Iris pigment epithelial cell (primary cell): ENCODE measurements at regions not wholly inside any gene's neighbourhood (a gene's known extent, or its start where the extent isn't known, plus 50 kb on each side); places are given as distances from the start of the nearest gene placed in this dataset.

Experiments
- DNase-seq: peaks from one replicate; pipeline ENCODE4 v3.0.0-alpha.2; 2011; ENCODE audit warnings: low read depth

DNA sequence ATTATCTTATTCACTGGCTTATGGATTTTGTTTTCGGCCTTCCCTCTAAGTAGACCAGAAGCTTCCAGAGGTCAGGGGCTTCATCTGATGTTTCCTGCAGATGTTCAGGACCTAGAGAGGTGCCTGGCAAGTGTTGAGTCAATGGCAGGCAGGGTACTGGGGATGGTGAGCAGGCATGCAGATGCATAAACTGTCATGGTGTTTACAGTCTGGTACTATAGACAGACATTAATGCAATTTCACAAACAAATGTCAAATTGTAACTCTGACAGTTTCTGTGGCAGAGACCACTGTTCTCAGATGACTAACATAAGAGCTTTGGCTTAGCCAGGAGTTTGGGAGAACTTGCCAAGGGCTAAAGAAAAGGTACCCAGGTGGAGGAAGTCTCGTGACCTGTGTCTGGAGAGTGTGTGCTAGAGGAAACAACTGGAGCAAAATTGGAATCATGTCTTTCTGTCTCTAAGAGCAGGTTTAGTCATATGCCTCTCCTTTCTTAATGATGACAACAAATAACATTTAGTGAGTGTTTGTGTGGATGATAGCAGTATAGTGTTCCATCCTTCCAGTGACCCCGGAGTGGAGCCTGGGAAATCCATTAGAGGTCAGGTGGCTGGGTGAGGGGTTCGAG lies 53.7 kb upstream of the TRAK1 start:
- no peak for DNase-seq

DNA sequence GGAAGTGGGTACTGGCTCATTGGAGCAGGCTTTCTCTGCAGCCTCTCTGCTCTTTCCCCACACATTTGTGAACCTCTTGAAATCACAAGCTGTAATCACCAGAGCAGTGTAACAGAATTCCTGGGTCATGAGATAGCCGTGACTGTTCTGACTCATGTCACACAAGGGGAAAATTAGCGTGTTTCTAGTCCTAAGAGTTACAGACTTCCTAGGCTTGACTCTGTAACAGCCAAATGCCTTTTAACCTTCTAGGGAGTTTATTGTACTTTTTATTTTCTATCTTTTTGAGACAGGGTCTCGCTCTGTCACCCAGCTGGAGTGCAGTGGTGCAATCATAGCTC lies 54.7 kb upstream of the TRAK1 start:
- DNase-seq: peak; percentile 96

DNA sequence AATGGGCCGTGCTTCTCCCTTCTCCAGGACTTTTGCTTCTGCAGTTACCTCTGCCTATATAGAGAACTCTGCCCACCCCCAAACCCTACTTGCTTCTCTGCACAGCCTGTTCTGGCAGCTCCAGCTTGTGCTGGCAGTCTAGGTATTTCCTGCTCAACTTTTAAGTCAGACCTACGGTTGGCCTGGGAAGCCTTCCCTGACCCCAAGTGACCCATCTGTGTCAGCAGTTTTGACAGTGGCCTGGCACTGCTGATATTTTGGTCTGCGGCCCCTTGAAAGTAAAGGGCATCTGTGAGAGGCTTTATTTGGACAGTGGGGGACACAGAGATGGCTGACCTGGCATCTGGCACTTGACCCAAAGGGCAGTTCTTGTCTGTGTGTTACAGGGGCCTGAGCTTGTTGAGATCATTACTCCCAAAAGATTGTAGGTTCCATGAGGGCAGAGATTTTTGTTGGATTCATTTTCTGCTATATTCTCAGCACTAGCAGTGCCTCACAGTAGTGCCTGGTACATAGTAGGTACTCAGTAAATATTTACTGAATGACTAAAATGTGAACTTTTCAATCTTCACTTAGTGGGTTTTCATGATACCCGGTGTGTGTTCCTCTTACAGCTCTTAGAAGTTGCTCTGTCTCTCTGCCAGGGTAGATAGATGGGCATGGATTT lies 55.2 kb upstream of the TRAK1 start:
- no peak for DNase-seq

DNA sequence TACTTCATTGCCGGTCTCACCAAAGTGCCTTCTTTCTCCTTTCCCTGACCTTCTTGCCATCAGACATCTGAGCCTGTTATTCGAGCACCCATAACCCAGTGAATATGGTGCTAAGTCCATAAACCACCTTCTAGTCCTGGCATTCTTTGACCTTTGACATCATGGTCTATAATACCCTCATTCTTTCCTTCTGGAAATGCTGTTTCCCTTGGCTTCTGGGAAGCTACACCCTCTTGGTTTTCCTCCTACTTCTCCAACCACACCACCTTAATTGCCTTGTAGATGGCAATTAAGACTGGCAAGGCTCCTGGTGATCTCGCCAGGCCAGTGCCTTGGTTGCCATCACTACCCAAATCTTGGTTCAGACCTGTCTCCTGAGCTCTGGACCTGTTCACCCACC lies 56.1 kb upstream of the TRAK1 start:
- DNase-seq: no peak

DNA sequence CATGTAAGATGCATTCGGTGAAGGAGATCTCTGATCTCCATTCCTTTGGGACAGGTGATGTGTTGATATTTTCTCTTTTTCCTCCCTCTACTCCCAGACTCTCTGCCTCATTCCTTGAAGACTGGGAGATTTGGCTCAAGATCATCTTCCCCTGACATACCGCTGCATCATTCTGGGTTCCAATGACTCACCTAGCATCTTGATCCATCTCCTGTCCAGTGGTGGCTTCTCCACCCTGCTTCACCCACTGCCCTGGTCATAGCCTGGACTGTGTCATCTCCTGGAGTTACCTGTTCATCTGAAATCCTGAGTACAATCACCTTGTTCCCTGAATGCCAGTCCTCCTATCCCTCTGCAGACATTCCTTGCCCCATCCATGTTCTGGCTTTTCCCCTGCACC lies 57.4 kb upstream of the TRAK1 start:
- DNase-seq: peak; percentile 46

DNA sequence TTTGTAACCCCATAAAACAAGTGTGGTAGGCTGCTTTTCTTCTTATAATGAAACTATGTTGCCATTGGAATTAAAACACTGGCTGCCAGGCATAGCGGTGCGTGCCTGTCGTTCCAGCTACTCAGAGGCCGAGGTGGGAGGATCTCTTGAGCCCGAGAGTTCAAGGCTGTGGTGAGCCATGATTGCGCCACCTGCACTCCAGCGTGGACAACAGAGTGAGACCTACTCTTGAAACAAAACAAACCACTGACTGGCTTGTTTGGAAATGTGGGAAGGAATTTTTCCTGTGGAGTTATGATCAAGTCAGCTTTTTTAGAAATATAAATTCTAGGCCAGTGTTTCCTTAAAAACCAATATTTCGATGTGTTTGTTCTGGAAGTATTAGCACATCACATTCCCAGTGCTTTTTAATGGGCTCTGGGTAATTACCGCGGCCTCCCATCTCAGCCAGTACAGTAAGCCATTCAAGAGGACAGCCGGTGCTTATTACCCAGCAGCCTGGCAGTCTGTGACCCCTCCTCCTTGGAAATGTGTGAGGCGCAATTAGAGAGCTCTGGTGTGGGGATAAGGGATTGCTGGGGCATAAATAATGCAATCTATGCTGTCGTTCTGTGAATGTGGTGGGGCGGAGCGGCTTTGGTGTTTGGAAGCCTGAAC lies 58.3 kb upstream of the TRAK1 start:
- DNase-seq: peak; percentile 98

DNA sequence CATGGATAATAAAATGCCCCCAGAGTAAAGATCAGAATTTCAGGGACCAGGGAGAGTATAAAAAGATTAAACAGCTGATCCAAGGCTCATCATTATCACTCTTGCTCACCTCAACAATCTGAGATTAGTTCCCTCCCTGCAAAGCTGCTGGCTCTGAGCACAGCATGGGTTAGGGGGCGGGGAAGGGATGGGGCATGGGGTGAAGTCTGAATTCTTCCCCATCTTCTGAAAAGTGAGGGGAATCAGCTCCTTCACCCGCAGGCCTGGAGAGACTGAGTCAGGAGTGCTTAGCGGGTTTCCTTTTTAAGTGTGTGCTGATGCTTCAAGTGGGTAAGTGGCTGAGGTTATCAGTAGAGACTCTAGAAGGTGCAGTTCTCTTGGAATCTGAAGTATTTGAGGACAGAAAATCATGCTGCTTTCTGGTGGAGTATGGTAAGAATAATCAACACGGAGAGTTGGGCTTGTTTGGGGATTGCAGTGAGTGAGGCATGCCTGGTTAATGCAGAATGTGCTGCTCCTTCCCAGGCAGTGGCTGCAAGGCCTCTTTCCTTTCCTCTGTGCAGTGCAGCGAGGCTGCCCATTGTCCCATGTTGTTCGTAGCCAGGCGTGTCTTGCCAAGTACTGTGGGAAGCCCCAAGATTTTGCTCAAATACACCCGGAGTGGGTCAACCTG lies 59.2 kb upstream of the TRAK1 start:
- DNase-seq: peak; percentile 73

DNA sequence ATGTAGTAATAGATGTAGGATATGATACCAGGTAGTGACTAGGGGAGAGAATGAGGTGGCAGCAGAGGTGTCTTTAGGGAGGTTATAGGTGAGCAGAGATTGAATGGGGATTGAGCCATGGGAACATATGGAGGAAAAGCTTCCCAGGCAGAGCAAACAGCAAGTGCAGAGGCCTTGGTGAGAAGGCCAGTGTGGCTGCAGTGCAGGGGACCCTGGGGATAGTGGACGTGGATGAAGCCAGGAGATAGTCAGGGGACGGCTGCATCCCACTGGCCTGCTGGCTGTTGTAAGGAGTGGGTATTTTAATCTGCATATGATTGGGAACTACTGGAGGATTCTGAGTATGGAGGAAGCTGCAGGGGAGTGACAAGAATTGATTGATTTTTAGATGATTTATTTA lies 62.7 kb upstream of the TRAK1 start:
- DNase-seq: no peak

DNA sequence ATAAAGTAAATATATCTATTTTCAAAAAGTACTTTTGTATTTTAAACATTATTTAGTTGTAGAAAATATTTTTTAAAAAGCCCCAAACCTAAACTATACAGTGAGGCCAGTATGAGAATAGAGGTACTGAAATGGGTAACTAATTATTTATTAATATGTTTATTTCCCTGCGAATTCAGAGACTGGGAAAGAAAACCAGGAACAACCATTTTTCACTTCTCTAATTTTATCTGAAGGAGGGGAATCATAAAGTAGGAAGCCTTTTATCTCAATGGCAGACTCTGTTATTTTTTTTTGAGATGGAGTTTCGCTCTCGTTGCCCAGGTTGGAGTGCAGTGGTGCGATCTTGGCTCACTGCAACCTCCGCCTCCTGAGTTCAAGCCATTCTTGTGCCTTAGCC lies 63.6 kb upstream of the TRAK1 start:
- no peak for DNase-seq

DNA sequence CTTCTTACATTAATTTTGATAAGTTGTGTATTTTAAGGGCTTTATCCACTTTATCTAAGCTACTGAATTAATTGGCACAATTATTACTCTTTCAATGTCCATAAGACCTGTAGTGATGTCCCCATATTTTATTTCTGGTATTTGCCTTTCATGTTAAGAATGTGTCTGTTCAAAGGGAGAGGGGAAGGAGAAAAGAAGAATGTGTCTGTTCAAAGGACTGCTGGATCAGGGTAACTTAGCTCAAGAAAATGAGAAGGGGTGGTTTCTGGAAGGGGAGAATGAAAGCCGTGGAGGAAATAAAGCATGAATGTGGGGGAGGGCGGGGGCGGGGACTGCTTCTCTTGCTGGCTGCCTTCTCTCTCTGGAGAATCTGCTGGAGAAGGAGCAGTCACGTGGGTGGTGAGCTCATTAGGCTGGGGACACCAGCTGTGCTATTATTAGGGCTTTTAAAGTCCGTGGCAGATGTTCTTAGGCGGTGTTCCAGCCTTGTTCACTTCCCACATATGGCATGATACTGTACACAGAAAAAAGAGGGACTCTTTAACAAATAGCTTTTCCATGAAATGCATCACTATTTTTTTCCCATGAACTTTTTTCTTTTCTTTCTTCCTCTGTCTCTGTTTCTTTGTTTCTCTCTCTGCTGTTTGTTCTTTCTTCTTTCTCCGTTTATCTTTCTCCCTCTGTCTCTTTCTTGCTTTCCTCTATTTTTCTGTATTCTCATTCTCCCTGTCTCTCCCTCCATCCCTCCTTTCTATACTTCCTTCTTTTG lies 63.7 kb upstream of the ULK4 start:
- peak; percentile 96 for DNase-seq

DNA sequence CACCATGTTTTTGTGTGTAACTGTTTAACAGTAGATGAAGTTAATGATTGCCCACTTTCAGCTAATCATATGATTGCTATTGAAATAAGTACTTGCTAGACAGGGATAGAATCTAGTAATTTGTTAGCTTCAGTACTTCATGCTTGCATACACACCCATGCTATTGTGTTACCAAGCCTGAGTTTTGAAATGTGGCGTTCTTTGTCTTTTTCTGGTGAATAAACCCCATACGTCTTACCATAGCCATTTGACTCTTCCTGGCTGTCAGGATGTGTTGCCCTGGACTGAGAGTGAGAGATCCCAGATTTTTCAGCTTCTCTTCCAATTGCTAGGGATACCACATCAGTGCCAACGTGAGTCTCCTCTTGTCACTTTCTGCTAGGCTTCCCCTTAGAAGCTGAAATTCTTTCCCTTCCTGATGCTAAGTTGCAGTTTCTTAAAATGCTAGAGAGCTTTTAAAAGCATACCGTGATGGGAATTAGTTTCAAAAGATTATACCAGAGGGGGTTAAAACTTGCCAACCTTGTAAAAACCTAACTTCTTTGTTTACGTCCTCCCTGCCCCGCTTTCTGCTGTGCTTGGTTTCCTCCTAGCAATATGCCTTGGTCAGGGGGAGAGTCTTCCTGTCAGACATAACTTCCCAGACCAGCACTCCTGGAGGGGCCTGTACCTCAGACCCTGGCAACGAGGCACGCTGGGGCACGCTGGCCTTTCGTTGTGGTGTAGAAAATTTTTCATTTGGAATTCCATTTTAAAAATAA lies 62.9 kb upstream of the ULK4 start:
- DNase-seq: no peak

DNA sequence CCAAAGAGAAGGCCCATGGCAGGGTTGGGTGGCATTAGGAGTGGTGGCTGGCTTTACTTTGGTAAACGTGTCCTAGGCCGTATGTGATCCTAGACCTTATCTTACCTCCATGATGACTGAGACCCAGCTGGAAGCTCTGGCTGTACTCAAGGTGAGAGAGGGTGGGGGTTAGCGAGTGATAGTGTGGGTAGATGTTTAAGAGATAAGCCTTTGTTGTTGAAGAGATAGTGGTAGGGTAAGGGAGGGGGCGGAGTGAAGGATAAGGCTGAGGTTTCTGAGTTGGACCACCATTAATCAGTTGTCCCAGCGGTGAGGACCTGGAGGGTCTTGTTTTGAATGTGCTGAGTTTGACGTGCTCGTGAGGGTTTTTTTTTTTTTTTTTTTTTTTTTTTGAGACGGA lies 61.5 kb upstream of the ULK4 start:
- DNase-seq: no peak

DNA sequence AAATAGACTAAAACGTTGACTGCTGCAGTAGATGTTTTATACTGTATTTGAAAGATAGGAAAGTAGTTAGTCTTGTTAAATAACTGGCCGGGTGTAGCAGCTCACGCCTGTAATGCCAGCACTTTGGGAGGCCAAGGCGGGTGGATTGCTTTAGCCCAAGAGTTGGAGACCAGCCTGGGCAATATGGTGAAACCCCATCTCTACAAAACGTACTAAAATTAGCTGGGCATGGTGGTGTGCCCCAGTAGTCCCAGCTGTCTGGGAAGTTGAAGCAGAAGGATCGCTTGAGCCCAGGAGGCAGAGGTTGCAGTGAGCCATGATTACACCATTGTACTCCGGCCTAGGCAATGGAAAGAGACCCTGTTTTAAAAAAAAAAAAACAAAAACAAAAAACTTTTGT lies 60.5 kb upstream of the ULK4 start:
- no peak for DNase-seq

DNA sequence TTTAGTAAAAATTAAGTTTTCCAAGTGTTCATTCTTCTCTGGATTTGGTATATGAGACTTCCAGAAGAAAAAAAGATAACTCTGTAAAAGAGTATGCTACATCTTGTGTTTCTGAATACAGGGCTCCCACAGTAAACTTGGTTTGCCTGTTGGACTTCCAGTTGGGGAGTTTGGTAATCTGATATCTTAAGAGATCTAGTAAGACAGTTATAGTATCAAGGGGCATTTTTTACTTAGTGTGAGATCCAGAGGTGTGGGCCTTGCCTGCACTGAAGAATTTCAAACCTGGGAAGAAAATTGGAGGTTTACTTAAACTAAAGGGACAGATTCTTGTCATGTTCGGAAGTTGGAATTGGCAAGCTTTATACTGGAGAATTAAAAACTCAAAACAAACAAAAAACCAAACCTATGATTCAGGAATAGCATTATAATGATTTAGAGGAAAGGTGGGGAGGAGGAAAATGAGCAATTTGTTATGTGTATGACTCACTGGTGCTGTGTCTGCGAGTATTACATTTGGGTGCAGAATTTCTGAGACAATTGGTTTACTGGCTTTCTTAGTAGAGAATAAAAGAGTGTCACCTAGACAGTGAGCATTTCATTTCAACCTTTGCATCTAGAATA lies 58.9 kb upstream of the ULK4 start:
- peak; percentile 83 for DNase-seq

DNA sequence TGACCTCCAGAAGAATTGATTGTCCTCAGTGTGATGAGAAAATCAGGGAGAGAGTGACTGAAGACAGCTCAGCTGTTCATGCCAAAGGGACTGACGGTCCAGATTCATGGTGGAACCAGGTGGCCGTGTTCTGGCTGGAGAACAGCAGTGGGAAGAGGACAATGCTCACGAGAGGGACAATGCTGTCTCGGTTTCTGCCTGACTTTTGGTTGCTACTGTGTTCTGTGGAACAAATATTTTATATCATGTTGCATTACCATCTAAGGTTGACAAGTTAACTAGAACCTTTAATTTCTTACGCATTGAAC lies 58.0 kb upstream of the ULK4 start:
- DNase-seq: no peak

DNA sequence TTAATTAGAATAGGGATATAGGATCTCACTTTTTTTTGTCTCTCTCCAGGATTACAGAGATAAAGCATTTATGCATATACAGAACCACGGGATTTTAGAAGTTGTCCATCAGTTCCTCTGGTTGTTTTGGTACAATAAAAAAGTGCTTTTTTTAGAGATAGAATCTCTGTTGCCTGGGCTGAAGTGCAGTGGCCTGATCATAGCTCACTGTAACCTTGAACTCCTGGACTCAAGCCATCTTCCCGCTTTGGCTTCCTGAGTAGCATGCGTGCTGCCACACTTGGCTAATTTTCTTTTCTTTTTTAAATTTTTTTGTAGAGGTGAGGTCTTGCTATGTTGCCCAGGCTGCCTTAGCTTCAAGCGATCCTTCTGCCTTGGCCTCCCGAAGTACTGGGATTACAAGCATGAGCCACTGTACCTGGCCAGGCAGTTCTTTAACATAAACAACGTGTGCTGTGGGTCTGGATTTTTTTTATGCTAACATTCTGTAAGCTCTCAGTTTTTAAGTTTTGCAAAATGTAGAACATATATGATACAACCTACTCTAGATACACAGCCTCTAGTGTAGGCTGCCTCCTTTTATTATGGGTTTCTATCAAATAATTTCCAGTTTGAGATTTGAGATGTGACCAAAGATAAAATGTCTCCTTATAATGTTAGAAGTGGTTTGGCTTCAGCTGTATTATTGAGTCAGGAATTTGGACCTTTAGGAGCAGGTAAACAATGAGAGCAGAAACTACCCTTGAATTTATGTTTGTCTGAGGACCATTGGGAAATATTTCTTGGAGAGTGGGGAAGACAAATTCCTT lies 57.4 kb upstream of the ULK4 start:
- DNase-seq: no peak

DNA sequence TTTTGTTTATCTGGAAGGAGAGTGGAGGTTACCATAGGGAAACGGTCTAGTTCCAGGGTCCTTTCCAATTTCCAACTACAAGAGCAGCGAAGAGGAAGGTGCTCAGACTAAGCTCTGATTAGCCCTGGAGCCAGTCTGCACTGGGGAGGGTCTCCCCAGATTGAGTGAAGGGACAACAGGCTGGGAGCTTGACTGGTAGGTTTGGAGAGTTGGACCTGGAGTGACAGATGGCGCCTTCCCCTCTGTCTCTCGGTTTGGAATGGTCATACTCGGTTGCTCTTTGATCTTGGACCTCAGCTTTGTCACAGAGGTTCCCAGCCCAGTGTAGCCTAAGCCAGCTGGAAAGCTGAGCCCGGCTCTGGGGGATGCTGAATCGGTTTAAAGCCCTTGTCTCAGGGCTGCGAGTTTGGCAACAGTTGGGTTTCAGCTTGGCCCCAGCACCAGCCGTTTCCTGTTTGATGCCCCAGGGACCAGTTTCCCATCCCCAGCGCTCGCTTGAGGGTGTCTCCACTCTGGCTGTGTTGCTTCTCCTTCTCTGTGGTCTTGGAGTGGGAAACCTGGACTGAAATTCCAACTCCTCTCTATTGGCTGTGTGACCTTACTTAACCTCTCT lies 53.1 kb upstream of the ULK4 start:
- no peak for DNase-seq

DNA sequence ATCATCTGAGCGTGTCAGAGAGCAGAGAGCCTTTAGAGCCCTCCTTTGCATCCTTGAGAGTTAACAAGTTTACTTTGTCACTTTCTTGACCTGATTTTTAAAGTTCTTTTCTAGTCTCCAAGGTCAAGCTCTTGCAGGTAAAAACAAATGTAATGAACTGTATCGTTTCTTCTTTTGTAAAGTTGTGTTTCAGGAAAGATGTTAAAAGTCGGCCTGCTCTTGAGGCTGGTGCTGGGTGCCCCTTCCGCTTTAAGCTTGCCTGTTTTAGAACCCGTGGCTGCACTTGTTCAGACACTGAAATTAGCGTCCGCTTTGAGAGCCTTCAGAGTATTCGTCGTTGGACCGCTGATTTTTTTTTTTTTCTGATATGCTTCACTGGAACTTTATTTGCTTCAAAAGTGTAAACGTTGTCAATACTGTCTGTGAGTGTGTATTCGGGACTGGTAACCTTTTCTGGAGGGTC lies 52.6 kb upstream of the ULK4 start:
- no peak for DNase-seq

DNA sequence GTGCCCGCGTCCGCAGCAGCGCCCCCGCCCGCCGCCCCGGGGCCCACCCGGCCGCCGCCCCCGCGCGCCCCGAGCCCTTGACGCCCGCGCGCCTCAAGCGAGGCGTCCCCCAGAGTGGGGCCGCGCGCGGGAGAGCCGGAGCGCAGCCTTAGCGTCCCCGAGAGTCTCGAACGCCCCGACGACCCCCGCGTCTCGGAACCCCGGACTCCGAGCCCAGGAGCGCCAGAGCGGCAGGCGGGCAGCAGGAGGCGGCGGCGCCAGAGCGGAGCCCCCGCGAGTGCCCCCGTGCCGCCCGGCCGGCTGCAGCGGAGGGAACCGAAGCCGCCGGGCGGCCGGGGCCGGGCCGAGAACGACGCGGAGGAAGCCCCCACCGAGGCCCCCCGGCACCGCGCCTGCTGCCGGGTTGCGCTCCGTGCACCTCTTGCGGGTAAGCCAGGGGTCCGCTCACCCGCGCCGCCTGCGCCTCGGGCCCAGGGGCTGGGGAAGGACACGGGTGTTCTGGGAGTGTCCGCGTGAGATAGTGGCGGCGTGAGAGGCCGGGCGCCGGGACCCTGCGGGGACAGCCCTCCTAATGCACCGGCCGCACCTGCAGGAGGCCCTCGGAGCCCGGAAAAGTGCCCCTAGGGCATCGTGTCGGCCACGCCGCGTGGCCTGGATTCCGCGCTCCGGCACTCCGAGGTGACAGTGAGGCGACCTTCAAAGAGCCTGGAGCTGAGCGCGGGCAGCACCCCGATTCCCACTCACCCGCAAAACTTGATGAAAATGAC lies 52.0 kb upstream of the ULK4 start:
- no peak for DNase-seq
